Epithelial cell of esophagus (primary cell): ENCODE measurements at regions not wholly inside any gene's neighbourhood (a gene's known extent, or its start where the extent isn't known, plus 50 kb on each side); places are given as distances from the start of the nearest gene placed in this dataset.

Experiments
- DNase-seq: peaks from one replicate; pipeline ENCODE4 v3.0.0; 2010; ENCODE audit warnings: low read depth
- H3K4me3 ChIP-seq: 2 replicates; pipeline ENCODE4 v1.5.1; 2011; ENCODE audit warnings: mild to moderate bottlenecking, low read length, control low read depth
- TF ChIP-seq, protein P1 (sequence below): IDR thresholded peaks from 2 replicates; pipeline ENCODE4 v1.5.1; 2011; ENCODE audit warnings: low read depth, mild to moderate bottlenecking, low read length, control low read depth, inconsistent platforms; ENCODE audit not compliant: insufficient read depth; ENCODE audit errors: missing control alignments

DNA sequence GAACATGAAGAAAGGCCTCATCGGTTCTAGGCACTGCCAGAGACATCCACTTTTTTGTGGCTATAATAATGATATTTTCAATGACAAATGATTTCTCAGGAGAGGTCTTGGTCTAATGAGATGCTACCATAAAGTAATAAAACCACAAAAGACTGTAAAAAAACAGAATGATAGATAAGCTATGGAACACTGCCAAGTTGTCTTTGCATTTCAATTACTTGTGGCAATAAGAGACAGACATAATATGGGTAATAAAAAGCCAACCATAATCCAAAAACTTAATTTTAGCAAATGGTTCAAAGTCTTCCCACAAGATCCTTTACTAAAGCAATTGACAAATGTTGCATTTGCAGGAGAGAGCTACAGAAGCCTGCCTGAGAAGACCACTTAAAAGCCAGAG is 292.5 kb downstream of the ATPSCKMT start:
- DNase-seq: no peak
- H3K4me3 ChIP-seq: no peak overlapping the region
- TF ChIP-seq, protein P1, sequence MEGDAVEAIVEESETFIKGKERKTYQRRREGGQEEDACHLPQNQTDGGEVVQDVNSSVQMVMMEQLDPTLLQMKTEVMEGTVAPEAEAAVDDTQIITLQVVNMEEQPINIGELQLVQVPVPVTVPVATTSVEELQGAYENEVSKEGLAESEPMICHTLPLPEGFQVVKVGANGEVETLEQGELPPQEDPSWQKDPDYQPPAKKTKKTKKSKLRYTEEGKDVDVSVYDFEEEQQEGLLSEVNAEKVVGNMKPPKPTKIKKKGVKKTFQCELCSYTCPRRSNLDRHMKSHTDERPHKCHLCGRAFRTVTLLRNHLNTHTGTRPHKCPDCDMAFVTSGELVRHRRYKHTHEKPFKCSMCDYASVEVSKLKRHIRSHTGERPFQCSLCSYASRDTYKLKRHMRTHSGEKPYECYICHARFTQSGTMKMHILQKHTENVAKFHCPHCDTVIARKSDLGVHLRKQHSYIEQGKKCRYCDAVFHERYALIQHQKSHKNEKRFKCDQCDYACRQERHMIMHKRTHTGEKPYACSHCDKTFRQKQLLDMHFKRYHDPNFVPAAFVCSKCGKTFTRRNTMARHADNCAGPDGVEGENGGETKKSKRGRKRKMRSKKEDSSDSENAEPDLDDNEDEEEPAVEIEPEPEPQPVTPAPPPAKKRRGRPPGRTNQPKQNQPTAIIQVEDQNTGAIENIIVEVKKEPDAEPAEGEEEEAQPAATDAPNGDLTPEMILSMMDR: no peak

DNA sequence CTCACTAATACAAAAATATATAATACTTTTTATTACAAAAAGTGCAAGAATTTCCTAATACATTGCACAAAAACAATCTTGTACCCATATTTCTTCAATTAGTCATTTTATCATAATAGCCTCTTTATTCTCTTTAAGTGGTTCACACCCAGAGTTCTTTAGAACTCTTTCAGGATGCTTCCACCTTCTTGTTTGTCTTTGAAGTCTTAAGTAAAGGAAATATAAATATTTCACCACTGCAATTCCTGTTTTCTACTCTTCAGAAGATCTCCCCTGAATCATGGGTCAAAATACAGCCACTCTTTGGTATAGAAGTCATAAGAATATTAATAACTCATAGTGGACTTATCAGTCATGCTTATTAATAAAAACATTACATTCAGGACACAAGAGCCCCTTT is 293.0 kb downstream of the ATPSCKMT start:
- TF ChIP-seq, protein P1: no peak
- DNase-seq: no peak

DNA sequence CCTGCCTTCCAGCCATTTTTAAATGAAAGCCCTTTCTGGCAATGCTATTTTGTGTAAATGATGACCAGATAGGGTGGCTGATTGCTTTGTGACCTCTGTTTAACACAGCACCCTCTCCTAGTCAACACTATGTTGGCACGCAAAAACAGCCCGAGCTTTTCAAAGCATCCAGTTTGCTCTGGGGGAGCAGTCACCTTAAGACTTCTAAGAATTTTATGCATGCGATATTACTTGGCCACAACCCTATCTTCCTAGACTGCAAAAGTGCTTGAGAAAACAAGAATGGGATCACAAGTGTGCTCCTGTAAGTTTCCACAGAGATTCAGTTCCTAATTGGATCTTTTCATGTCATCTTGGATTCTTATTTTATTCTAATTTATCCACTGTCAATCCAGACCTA is 294.1 kb downstream of the ATPSCKMT start:
- TF ChIP-seq, protein P1: no peak
- DNase-seq: no peak
- H3K4me3 ChIP-seq: no peak overlapping the region

More for the DNA sequence above, 293.0 kb downstream of the ATPSCKMT start:
- H3K4me3 ChIP-seq: no peak overlapping the region

GRCh38 chr5:9954869-9955268 is 294.8 kb downstream of the ATPSCKMT start:
- TF ChIP-seq, protein P1: no peak
- no peak overlapping the region for H3K4me3 ChIP-seq
- DNase-seq: no peak

DNA sequence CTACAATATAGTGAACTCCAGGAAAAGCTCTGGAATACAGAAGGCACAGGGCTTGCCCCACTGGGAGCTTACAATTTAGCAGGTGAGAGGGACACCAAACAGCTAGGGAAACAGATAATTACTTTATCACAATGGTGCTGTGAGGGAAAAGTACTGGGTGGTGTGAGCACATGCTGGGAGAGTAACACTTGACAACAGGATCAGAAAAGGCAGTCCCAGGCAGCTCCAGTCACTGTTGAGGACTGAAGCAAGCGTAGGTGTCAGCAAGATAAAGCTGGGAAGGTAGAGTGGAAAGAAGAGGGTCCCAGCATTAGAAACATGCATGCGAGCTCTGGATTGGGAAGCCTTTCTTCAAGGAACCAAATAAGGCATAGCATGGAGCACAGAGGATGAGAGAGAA is 296.0 kb downstream of the ATPSCKMT start:
- no peak overlapping the region for H3K4me3 ChIP-seq
- no peak for DNase-seq
- TF ChIP-seq, protein P1: no peak

DNA sequence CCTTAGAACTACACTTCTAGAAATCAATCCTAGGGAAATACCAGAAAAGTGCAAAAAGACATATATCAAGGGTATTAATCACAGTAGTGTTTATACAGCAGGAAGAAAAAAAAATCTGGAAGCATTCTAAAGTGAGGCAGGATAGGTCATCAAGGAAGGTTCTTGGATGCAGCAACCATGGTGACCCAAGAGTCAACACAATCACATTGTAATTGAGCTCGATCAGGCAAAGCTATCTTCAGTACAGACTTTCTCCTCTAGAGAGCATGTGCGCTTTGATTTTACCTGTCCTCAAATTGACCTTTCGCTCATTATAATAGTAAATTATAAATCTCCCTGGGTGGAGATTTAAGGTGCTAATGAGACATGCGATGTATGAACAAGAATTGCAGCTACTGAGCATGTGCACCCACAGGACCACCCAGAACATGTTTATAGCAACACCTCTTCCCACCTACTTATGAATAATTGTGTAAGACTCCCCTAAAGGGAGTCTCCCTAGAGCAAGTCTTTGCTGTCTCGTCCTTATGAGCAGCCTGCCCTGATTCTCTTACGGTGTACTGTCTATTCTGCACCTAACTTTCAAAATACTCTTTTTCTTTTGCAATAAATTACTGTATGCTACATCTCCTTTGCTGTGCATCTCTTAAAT is 297.7 kb downstream of the ATPSCKMT start:
- no peak overlapping the region for H3K4me3 ChIP-seq
- no peak for DNase-seq
- TF ChIP-seq, protein P1: no peak

- TF ChIP-seq, protein P1: no peak
- H3K4me3 ChIP-seq: no peak overlapping the region
- DNase-seq: no peak
Measured at GRCh38 chr5:9947944-9948343, 301.7 kb downstream of the ATPSCKMT start.
